MM.1S (cell line): ENCODE measurements at regions not wholly inside any gene's neighbourhood (a gene's known extent, or its start where the extent isn't known, plus 50 kb on each side); places are given as distances from the start of the nearest gene placed in this dataset.

Experiments used
- DNase-seq: peaks from one replicate; pipeline ENCODE4 v3.0.0-alpha.2; 2015
- H2AFZ ChIP-seq: fragments of 300-600 bp; sonication (generic); 2 replicates; pipeline ENCODE4 v1.6.0; 2016; ENCODE audit warnings: antibody characterized with exemption, low read length
- H3F3A ChIP-seq: fragments of 300-600 bp; sonication (generic); 2 replicates; pipeline ENCODE4 v1.6.1; 2016; ENCODE audit warnings: mild to moderate bottlenecking, antibody characterized with exemption, low read length, moderate library complexity, mixed read lengths; ENCODE audit not compliant: insufficient read depth
- H3K27ac ChIP-seq: fragments of 300-600 bp; sonication (generic); 2 replicates; pipeline ENCODE4 v1.5.1; 2016; ENCODE audit warnings: mild to moderate bottlenecking, low read length
- H3K27me3 ChIP-seq: fragments of 300-600 bp; sonication (generic); replicated peaks from 2 replicates; pipeline ENCODE4 v1.6.0; 2016; ENCODE audit warnings: low read length; ENCODE audit not compliant: insufficient read depth
- H3K36me3 ChIP-seq: fragments of 300-600 bp; sonication (generic); replicated peaks from 2 replicates; pipeline ENCODE4 v1.6.1; 2016; ENCODE audit warnings: mild to moderate bottlenecking, low read length, mixed read lengths; ENCODE audit not compliant: insufficient read depth
- H3K4me1 ChIP-seq: fragments of 300-600 bp; sonication (generic); 2 replicates; pipeline ENCODE4 v1.6.1; 2016; ENCODE audit warnings: low read length, mixed read lengths
- H3K4me2 ChIP-seq: fragments of 300-600 bp; sonication (generic); 2 replicates; pipeline ENCODE4 v1.6.0; 2016; ENCODE audit warnings: low read depth, low read length
- H3K4me3 ChIP-seq: fragments of 300-600 bp; sonication (generic); 2 replicates; pipeline ENCODE4 v1.5.1; 2016; ENCODE audit warnings: low read length, mixed read lengths
- H3K79me2 ChIP-seq: fragments of 300-600 bp; sonication (generic); 2 replicates; pipeline ENCODE4 v1.6.1; 2016; ENCODE audit warnings: mixed run types, low read length, mixed read lengths
- H3K9ac ChIP-seq: fragments of 300-600 bp; sonication (generic); 2 replicates; pipeline ENCODE4 v1.6.1; 2016; ENCODE audit warnings: low read length, mixed read lengths
- H3K9me2 ChIP-seq: fragments of 300-600 bp; sonication (generic); replicated peaks from 2 replicates; pipeline ENCODE4 v1.6.1; 2016; ENCODE audit warnings: mild to moderate bottlenecking, low read length, mixed read lengths; ENCODE audit not compliant: insufficient read depth
- H3K9me3 ChIP-seq: fragments of 300-600 bp; sonication (generic); replicated peaks from 2 replicates; pipeline ENCODE4 v1.6.1; 2016; ENCODE audit warnings: mild to moderate bottlenecking, low read length, mixed read lengths; ENCODE audit not compliant: insufficient read depth
- H4K20me1 ChIP-seq: fragments of 300-600 bp; sonication (generic); 2 replicates; pipeline ENCODE4 v1.6.1; 2016; ENCODE audit warnings: mild to moderate bottlenecking, low read length, moderate library complexity, mixed read lengths; ENCODE audit not compliant: insufficient read depth
- EZH2 ChIP-seq: fragments of 300-600 bp; sonication (generic); optimal IDR thresholded peaks from 2 replicates; pipeline ENCODE3; 2017; ENCODE audit warnings: low read depth, mild to moderate bottlenecking, antibody characterized with exemption, low read length, mixed read lengths
- EZH2phosphoT487 ChIP-seq: fragments of 300-600 bp; sonication (generic); IDR thresholded peaks from 2 replicates; pipeline ENCODE4 v1.6.1; 2018; ENCODE audit warnings: antibody characterized with exemption, low read length
- TF ChIP-seq, protein P1 (sequence below): fragments of 300-600 bp; sonication (generic); IDR thresholded peaks from 2 replicates; pipeline ENCODE4 v1.5.1; 2016; ENCODE audit warnings: antibody characterized with exemption, low read length, mixed read lengths

DNA sequence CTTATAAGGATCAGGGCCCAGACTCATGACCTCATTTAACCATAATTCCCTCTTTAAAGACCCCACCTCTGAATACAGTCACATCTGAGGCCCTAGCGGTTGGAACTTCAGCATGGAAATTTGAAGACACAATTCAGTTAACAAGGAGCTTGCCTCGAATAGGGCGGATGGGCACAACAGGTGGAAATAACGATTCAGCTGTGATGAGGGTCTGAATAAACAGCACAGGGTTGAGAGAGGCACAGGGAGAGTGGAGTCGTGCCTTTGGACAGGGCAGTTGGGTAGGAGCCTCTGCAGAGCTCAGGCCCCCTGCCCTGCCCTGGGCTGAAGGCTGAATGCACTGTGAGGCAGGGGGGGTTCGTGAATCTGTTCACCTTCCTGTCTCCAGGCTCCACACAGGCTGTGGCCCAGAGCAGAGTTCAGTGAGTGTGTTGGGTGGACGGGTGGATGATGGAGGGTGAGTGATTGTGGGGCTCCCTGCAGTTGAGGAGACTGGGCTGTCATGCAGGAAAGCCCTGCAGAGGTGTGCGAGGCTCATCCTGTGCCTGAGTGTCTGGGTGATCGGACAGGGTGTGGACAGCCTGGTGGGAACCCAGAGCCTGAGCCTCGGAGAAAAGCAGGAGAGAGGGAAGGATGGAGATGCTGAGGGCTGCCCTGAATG lies 243.1 kb downstream of the FOXD2 start:
- H3K79me2 ChIP-seq: no peaks in the 10 kb centered on the region
- H3K9ac ChIP-seq: no peak overlapping the region
- H3K4me1 ChIP-seq: no peaks in the 10 kb centered on the region
- no peak for DNase-seq
- no peak overlapping the region for H2AFZ ChIP-seq
- H3K27me3 ChIP-seq: no peaks in the 10 kb centered on the region
- H3F3A ChIP-seq: no peaks in the 10 kb centered on the region
- TF ChIP-seq, protein P1, sequence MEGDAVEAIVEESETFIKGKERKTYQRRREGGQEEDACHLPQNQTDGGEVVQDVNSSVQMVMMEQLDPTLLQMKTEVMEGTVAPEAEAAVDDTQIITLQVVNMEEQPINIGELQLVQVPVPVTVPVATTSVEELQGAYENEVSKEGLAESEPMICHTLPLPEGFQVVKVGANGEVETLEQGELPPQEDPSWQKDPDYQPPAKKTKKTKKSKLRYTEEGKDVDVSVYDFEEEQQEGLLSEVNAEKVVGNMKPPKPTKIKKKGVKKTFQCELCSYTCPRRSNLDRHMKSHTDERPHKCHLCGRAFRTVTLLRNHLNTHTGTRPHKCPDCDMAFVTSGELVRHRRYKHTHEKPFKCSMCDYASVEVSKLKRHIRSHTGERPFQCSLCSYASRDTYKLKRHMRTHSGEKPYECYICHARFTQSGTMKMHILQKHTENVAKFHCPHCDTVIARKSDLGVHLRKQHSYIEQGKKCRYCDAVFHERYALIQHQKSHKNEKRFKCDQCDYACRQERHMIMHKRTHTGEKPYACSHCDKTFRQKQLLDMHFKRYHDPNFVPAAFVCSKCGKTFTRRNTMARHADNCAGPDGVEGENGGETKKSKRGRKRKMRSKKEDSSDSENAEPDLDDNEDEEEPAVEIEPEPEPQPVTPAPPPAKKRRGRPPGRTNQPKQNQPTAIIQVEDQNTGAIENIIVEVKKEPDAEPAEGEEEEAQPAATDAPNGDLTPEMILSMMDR: no peak
- TF ChIP-seq EZH2phosphoT487 (no peak), EZH2 (no peak)
- no peaks in the 10 kb centered on the region for H3K36me3 ChIP-seq
- no peaks in the 10 kb centered on the region for H3K9me3 ChIP-seq
- no peaks in the 10 kb centered on the region for H4K20me1 ChIP-seq
- H3K27ac ChIP-seq: no peak overlapping the region
- H3K4me2 ChIP-seq: no peak overlapping the region
- H3K4me3 ChIP-seq: no peak overlapping the region
- no peaks in the 10 kb centered on the region for H3K9me2 ChIP-seq

DNA sequence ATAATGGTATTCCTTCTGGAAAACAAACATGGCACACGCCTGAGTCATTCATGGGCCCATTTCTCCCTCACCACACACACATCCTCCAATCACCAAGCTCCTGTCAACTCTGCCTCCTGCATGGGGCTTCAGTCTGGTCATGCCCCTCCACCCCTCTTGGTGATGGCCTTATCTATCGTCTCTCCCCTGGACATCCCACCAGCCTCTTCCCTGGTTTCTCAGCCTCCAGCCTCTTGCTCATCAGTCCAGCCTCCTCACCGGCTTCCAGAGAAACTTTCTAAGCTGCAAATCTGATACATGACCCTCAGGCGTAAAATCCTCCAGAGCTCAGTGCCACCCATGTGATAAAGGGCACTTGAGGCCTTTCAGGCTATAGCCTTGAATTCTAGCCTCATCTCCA lies 243.9 kb downstream of the FOXD2 start:
- no peaks in the 10 kb centered on the region for H4K20me1 ChIP-seq
- no peaks in the 10 kb centered on the region for H3K79me2 ChIP-seq
- DNase-seq: no peak
- H3K9me2 ChIP-seq: no peaks in the 10 kb centered on the region
- no peaks in the 10 kb centered on the region for H3K4me1 ChIP-seq
- H3K4me3 ChIP-seq: no peak overlapping the region
- H3F3A ChIP-seq: no peaks in the 10 kb centered on the region
- H3K27ac ChIP-seq: no peak overlapping the region
- TF ChIP-seq, protein P1: no peak
- no peak for TF ChIP-seq EZH2
- no peak for TF ChIP-seq EZH2phosphoT487
- no peaks in the 10 kb centered on the region for H3K36me3 ChIP-seq
- no peaks in the 10 kb centered on the region for H3K27me3 ChIP-seq
- no peak overlapping the region for H2AFZ ChIP-seq
- no peak overlapping the region for H3K9ac ChIP-seq
- H3K4me2 ChIP-seq: no peak overlapping the region
- H3K9me3 ChIP-seq: no peaks in the 10 kb centered on the region

DNA sequence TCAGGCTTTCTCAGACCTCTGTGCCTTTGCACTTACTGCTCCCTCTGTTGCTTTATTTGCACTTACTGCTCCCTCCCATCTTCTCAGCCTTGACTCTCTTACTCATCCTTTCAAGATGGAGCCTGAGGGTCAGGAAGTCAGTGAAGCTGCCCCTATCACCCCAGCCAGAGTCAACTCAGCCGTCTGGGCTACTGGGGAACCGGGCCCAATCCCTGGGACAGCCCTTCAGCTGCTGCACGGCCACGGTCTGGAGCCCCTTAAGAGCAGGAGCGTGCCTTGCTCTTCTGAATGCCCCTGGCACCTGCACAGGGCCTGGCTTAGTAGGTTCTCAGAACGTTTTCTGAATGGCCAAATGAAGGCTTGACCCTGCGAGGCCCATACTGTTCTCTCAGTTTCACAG lies 244.4 kb downstream of the FOXD2 start:
- DNase-seq: no peak
- Histone ChIP-seq H3K9me2 (no peaks in the 10 kb centered on the region), H3K4me3 (no peak overlapping the region), H2AFZ (no peak overlapping the region), H3F3A (no peaks in the 10 kb centered on the region), H3K27ac (no peak overlapping the region), H3K79me2 (no peaks in the 10 kb centered on the region), H3K9me3 (no peaks in the 10 kb centered on the region), H3K4me1 (no peaks in the 10 kb centered on the region), H3K27me3 (no peaks in the 10 kb centered on the region), H3K4me2 (no peak overlapping the region), H4K20me1 (no peaks in the 10 kb centered on the region), H3K9ac (no peak overlapping the region), H3K36me3 (no peaks in the 10 kb centered on the region)
- TF ChIP-seq EZH2phosphoT487 (no peak), EZH2 (no peak)
- TF ChIP-seq, protein P1: no peak
